ENCODE measurements at regions not wholly inside any gene's neighbourhood (a gene's known extent, or its start where the extent isn't known, plus 50 kb on each side); places are given as distances from the start of the nearest gene placed in this dataset.

DNA sequence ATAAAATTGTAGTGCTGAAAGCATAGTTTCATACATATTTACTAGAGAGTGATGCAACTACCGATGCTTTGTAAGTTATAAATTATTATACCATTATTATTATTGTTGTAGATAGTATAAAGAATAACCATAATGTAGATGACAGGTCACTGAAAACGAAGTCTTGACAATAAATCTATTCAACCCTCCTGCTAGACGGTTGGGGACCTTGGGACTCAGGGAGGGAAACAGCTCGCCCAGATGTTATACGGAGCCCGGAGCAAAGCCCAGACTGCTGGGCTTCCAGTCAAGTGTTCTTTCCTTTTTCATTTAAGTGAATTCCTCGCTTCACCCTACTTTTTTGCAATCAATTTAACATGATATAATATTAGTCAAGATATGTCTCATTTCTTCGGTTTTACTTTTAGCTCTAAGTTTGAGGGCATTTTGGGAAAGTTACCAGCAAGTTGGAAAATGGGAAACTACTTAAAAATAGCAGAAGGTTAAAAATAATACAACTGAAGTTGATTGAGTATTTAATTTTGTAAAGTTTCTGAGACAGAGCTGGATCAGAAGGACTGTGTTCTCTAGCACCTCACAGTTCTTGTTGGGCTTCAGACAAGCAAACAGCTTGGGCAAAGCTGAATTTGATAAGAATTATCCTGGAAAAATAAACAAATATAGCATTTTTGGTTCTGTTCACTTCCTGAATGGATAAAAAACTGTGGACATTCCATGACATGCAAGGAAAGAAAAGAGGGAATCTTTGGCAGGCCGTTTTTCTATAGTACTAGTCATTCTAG is 173.4 kb upstream of the TP63 start:
- no peaks in the 10 kb centered on the region for H3K79me1 ChIP-seq (ENCODE audit: low read depth in 1 of 2, low read length in 2 of 2)
- no TSS peak for BruUV-seq (replicated peaks)
- POLR2A ChIA-PET (ENCODE audit: unreplicated experiment): interaction anchor here (0.6 kb wide), 1 partner anchor 12 kb away, joined by 4 read pairs; no protein-coding TSS in a partner anchor

More for the DNA sequence above, 173.4 kb upstream of the TP63 start:
- Histone ChIP-seq H3K27ac (ENCODE audit: insufficient read depth, low read length) (no peak overlapping the region), H4K91ac (ENCODE audit: insufficient read depth, low read depth, low read length) (no peak overlapping the region), H3K4me3 (ENCODE audit: insufficient read depth, low read depth, low read length) (no peak overlapping the region), H3K18ac (ENCODE audit: low read depth, low read length) (no peak overlapping the region), H3K9me3 (ENCODE audit: control insufficient read depth, insufficient read depth, low read length) (no peaks in the 10 kb centered on the region), H2BK20ac (ENCODE audit: low read depth, low read length) (no peak overlapping the region), H2AFZ (replicated peaks; ENCODE audit: low read length, poor library complexity) (no peak overlapping the region), H2BK120ac (ENCODE audit: low read depth, low read length) (no peak overlapping the region), H4K5ac (ENCODE audit: low read depth, low read length) (no peak overlapping the region), H3K4me1 (ENCODE audit: control insufficient read depth, insufficient read depth, low read length) (no peaks in the 10 kb centered on the region), H3K23ac (ENCODE audit: low read depth, low read length) (no peak overlapping the region), H3K4me2 (ENCODE audit: low read depth, low read length) (no peak overlapping the region), H2BK15ac (ENCODE audit: low read depth, low read length) (no peak overlapping the region), H2AK9ac (replicated peaks; ENCODE audit: low read depth, low read length, poor library complexity) (no peak overlapping the region), H2BK5ac (ENCODE audit: low read depth, low read length, poor library complexity, severe bottlenecking) (no peak overlapping the region), H3K9me1 (ENCODE audit: insufficient read depth, low read length) (no peaks in the 10 kb centered on the region), H3K27me3 (ENCODE audit: control insufficient read depth, insufficient read depth, low read length) (no peaks in the 10 kb centered on the region), H3K36me3 (ENCODE audit: control insufficient read depth, insufficient read depth, low read length) (no peaks in the 10 kb centered on the region), H3K9ac (ENCODE audit: low read depth, low read length) (no peak overlapping the region), H4K8ac (ENCODE audit: low read depth in 2 of 2, low read length in 2 of 2) (no peak overlapping the region), H4K20me1 (ENCODE audit: insufficient read depth, low read length) (no peaks in the 10 kb centered on the region), H3K4ac (ENCODE audit: low read depth, low read length) (no peak overlapping the region), H3K14ac (replicated peaks; ENCODE audit: low read depth, low read length) (no peak overlapping the region), H3K56ac (ENCODE audit: extremely low read depth, insufficient read depth, low read length) (no peak overlapping the region), H2AK5ac (ENCODE audit: low read depth, low read length) (no peak overlapping the region)
- in situ Hi-C loops (cut with MboI; ENCODE audit: low sequenced_read_pairs) (no loop called here), dilution Hi-C loops (cut with HindIII; ENCODE audit: low sequenced_read_pairs, unreplicated experiment) (no loop called here), intact Hi-C loops (cut with micrococcal nuclease) (no loop called here)
- no peak for TF ChIP-seq RAD21 (IDR thresholded peaks at IDR 0.05; ENCODE audit: low read length)
- no peak for ATAC-seq (ENCODE audit: low read depth)
- no peak for DNase-seq
- no CpG with 5 or more reads among the region's 9 CpGs for WGBS, 2 experiments (ENCODE audit: extremely low coverage in 2 of 2, insufficient read length in 1 of 2)
- CTCF ChIA-PET: no interaction called here
